ENCODE measurements at regions not wholly inside any gene's neighbourhood (a gene's known extent, or its start where the extent isn't known, plus 50 kb on each side); places are given as distances from the start of the nearest gene placed in this dataset.

- no peak overlapping the region for H3K9ac ChIP-seq (ENCODE audit: low read depth, low read length)
- peaks cover 5% of the 10 kb centered on the region for H3K9me3 ChIP-seq (ENCODE audit: insufficient read depth, low read length, severe bottlenecking)
- no peaks in the 10 kb centered on the region for H3K4me1 ChIP-seq (ENCODE audit: insufficient read depth, low read length)
- no peak for DNase-seq
- no peaks in the 10 kb centered on the region for H3K27me3 ChIP-seq (ENCODE audit: insufficient read depth, low read length, poor library complexity)
- H4K20me1 ChIP-seq (ENCODE audit: insufficient read depth, low read length): no peaks in the 10 kb centered on the region
- H3K4me3 ChIP-seq (ENCODE audit: low read depth in 1 of 2, low read length in 2 of 2): no peak overlapping the region
- TF ChIP-seq, protein P1, sequence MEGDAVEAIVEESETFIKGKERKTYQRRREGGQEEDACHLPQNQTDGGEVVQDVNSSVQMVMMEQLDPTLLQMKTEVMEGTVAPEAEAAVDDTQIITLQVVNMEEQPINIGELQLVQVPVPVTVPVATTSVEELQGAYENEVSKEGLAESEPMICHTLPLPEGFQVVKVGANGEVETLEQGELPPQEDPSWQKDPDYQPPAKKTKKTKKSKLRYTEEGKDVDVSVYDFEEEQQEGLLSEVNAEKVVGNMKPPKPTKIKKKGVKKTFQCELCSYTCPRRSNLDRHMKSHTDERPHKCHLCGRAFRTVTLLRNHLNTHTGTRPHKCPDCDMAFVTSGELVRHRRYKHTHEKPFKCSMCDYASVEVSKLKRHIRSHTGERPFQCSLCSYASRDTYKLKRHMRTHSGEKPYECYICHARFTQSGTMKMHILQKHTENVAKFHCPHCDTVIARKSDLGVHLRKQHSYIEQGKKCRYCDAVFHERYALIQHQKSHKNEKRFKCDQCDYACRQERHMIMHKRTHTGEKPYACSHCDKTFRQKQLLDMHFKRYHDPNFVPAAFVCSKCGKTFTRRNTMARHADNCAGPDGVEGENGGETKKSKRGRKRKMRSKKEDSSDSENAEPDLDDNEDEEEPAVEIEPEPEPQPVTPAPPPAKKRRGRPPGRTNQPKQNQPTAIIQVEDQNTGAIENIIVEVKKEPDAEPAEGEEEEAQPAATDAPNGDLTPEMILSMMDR (IDR thresholded peaks at IDR 0.05; ENCODE audit: borderline replicate concordance, extremely low read depth, low read length, poor library complexity, severe bottlenecking): no peak
- no peak for TF ChIP-seq EZH2 (IDR thresholded peaks at IDR 0.05; ENCODE audit: borderline replicate concordance, low read depth, low read length, severe bottlenecking)
- no peak for ATAC-seq (ENCODE audit: insufficient read depth, low read depth)
- H3K79me2 ChIP-seq (ENCODE audit: insufficient read depth, low read length): no peaks in the 10 kb centered on the region
- H2AFZ ChIP-seq (ENCODE audit: low read depth, low read length): no peak overlapping the region
- no peak overlapping the region for H3K4me2 ChIP-seq (ENCODE audit: insufficient read depth, low read length)
- H3K27ac ChIP-seq (ENCODE audit: low read length): no peak overlapping the region
- no peaks in the 10 kb centered on the region for H3K36me3 ChIP-seq (ENCODE audit: insufficient read depth, low read length)
These were observed 387.9 kb upstream of the ANO3 start for GRCh38 chr11:25943777-25944661.

DNA sequence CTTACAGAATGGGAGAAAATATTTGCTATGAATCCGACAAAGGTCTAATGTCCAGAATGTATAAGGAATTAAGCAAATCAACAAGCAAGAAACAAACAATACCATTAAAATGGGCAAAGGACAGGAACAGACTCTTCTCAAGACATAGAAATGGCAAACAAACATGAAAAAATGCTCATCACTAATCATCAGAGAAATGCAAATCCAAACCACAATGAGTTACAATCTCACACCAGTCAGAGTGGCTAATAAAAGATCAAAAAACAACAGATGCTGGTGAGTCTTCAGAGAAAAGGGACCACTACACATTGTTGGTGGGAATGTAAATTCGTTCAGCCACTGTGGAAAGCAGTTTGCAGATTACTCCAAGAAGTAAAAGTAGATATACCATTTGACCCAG is 382.0 kb upstream of the ANO3 start:
- no peak for TF ChIP-seq EZH2 (IDR thresholded peaks at IDR 0.05; ENCODE audit: borderline replicate concordance, low read depth, low read length, severe bottlenecking)
- TF ChIP-seq, protein P1 (IDR thresholded peaks at IDR 0.05; ENCODE audit: borderline replicate concordance, extremely low read depth, low read length, poor library complexity, severe bottlenecking): no peak
- no peak overlapping the region for H3K4me3 ChIP-seq (ENCODE audit: low read depth in 1 of 2, low read length in 2 of 2)
- DNase-seq: no peak
- no peaks in the 10 kb centered on the region for H3K79me2 ChIP-seq (ENCODE audit: insufficient read depth, low read length)
- no peak overlapping the region for H3K9ac ChIP-seq (ENCODE audit: low read depth, low read length)
- H3K9me3 ChIP-seq (ENCODE audit: insufficient read depth, low read length, severe bottlenecking): no peaks in the 10 kb centered on the region
- H3K36me3 ChIP-seq (ENCODE audit: insufficient read depth, low read length): no peaks in the 10 kb centered on the region
- no peak overlapping the region for H3K4me2 ChIP-seq (ENCODE audit: insufficient read depth, low read length)
- no peaks in the 10 kb centered on the region for H3K4me1 ChIP-seq (ENCODE audit: insufficient read depth, low read length)
- H4K20me1 ChIP-seq (ENCODE audit: insufficient read depth, low read length): no peaks in the 10 kb centered on the region
- H3K27ac ChIP-seq (ENCODE audit: low read length): no peak overlapping the region
- ATAC-seq (ENCODE audit: insufficient read depth, low read depth): no peak
- H2AFZ ChIP-seq (ENCODE audit: low read depth, low read length): no peak overlapping the region
- no peaks in the 10 kb centered on the region for H3K27me3 ChIP-seq (ENCODE audit: insufficient read depth, low read length, poor library complexity)

DNA sequence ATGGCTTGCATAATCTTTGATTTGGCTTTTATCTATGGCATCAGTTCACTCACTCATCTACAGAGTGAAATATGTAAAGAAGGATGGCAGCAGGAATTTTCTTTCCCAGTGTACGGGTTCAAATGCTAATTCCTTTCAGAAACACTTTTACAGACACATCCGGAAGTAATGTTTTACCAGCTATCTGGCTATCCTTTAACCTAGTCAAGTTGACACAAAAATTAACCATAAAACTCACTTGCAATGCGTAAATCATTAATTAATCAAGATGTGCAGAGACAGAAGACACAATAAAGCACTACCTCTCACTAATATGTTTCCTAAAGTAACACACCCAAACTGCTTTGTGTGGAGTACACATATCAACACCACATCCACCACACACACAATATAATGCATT is 378.9 kb upstream of the ANO3 start:
- TF ChIP-seq EZH2 (IDR thresholded peaks at IDR 0.05; ENCODE audit: borderline replicate concordance, low read depth, low read length, severe bottlenecking): no peak
- TF ChIP-seq, protein P1 (IDR thresholded peaks at IDR 0.05; ENCODE audit: borderline replicate concordance, extremely low read depth, low read length, poor library complexity, severe bottlenecking): no peak
- ATAC-seq (ENCODE audit: insufficient read depth, low read depth): no peak
- Histone ChIP-seq H3K27ac (ENCODE audit: low read length) (no peak overlapping the region), H3K4me2 (ENCODE audit: insufficient read depth, low read length) (no peak overlapping the region), H3K4me1 (ENCODE audit: insufficient read depth, low read length) (no peaks in the 10 kb centered on the region), H3K27me3 (ENCODE audit: insufficient read depth, low read length, poor library complexity) (no peaks in the 10 kb centered on the region), H2AFZ (ENCODE audit: low read depth, low read length) (no peak overlapping the region), H3K79me2 (ENCODE audit: insufficient read depth, low read length) (no peaks in the 10 kb centered on the region), H3K4me3 (ENCODE audit: low read depth in 1 of 2, low read length in 2 of 2) (no peak overlapping the region), H3K9me3 (ENCODE audit: insufficient read depth, low read length, severe bottlenecking) (no peaks in the 10 kb centered on the region), H3K9ac (ENCODE audit: low read depth, low read length) (no peak overlapping the region), H3K36me3 (ENCODE audit: insufficient read depth, low read length) (no peaks in the 10 kb centered on the region), H4K20me1 (ENCODE audit: insufficient read depth, low read length) (no peaks in the 10 kb centered on the region)
- DNase-seq: no peak

Measured in DND-41 (cell line).